ENCODE measurements at regions not wholly inside any gene's neighbourhood (a gene's known extent, or its start where the extent isn't known, plus 50 kb on each side); places are given as distances from the start of the nearest gene placed in this dataset.

GRCh38 chr2:56576001-56576400 is 392.2 kb downstream of the CCDC85A start:
- no peak overlapping the region for H3K4me3 ChIP-seq (ENCODE audit: low read depth, low read length)
- no peak for DNase-seq (ENCODE audit: low read depth)

DNA sequence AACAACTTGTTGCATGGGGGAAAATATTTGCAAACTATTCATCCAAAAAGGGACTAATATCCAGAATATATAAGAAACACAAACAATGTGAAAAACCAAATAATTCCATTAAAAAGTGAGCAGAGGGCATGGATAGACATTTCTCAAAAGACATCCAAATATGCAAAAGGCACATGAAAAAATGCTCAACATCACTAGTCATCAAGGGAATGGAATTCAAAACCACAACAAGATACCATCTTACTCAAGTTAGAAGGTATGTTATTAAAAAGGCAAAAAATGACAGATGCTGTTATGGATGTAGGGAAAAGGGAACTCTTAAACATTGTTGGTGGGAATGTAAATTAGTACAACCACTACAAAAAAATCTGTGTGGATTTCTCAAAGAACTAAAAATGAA is 396.5 kb downstream of the CCDC85A start:
- TF ChIP-seq MAX (IDR thresholded peaks at IDR 0.05; ENCODE audit: low read depth, low read length) (no peak), MYC (IDR thresholded peaks at IDR 0.05; ENCODE audit: low read depth, low read length) (no peak), POLR2A (IDR thresholded peaks at IDR 0.05; ENCODE audit: extremely low read depth, insufficient read length) (no peak)
- TF ChIP-seq, protein P1, sequence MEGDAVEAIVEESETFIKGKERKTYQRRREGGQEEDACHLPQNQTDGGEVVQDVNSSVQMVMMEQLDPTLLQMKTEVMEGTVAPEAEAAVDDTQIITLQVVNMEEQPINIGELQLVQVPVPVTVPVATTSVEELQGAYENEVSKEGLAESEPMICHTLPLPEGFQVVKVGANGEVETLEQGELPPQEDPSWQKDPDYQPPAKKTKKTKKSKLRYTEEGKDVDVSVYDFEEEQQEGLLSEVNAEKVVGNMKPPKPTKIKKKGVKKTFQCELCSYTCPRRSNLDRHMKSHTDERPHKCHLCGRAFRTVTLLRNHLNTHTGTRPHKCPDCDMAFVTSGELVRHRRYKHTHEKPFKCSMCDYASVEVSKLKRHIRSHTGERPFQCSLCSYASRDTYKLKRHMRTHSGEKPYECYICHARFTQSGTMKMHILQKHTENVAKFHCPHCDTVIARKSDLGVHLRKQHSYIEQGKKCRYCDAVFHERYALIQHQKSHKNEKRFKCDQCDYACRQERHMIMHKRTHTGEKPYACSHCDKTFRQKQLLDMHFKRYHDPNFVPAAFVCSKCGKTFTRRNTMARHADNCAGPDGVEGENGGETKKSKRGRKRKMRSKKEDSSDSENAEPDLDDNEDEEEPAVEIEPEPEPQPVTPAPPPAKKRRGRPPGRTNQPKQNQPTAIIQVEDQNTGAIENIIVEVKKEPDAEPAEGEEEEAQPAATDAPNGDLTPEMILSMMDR (IDR thresholded peaks at IDR 0.05; ENCODE audit: low read depth, low read length), result no peak
- H3K4me3 ChIP-seq (ENCODE audit: low read depth, low read length), result no peak overlapping the region
- no peak for DNase-seq (ENCODE audit: low read depth)

More at GRCh38 chr2:56576001-56576400, 392.2 kb downstream of the CCDC85A start:
- TF ChIP-seq POLR2A (IDR thresholded peaks at IDR 0.05; ENCODE audit: extremely low read depth, insufficient read length) (no peak), MYC (IDR thresholded peaks at IDR 0.05; ENCODE audit: low read depth, low read length) (no peak), MAX (IDR thresholded peaks at IDR 0.05; ENCODE audit: low read depth, low read length) (no peak)
- TF ChIP-seq, protein P1 (IDR thresholded peaks at IDR 0.05; ENCODE audit: low read depth, low read length), result no peak

DNA sequence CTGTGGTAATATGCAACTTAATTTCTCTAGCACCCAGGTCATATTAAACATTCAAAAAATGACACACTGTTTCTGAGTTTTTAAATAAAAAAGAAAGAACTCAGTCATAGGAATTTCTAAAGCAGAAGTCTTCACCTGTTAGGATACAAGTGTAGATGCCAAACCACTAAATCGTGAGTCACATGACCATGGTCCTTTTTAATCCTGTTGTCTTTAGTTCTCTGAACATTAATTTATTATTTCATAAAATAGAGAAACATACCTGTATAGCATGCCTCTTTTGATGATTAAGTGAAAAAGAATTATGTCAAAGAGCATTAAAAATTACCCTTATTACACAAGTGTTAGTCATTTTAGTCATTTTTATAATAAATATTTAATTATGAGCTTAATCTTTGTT is 398.8 kb downstream of the CCDC85A start:
- no peak overlapping the region for H3K4me3 ChIP-seq (ENCODE audit: low read depth, low read length)
- TF ChIP-seq MYC (IDR thresholded peaks at IDR 0.05; ENCODE audit: low read depth, low read length), result no peak
- no peak for TF ChIP-seq MAX (IDR thresholded peaks at IDR 0.05; ENCODE audit: low read depth, low read length)
- no peak for TF ChIP-seq POLR2A (IDR thresholded peaks at IDR 0.05; ENCODE audit: extremely low read depth, insufficient read length)
- TF ChIP-seq, protein P1 (IDR thresholded peaks at IDR 0.05; ENCODE audit: low read depth, low read length), result no peak
- DNase-seq (ENCODE audit: low read depth), result no peak

GRCh38 chr2:56583796-56584315 is 400.1 kb downstream of the CCDC85A start:
- TF ChIP-seq MYC (IDR thresholded peaks at IDR 0.05; ENCODE audit: low read depth, low read length), result no peak
- no peak for TF ChIP-seq POLR2A (IDR thresholded peaks at IDR 0.05; ENCODE audit: extremely low read depth, insufficient read length)
- TF ChIP-seq, protein P1 (IDR thresholded peaks at IDR 0.05; ENCODE audit: low read depth, low read length), result no peak
- TF ChIP-seq MAX (IDR thresholded peaks at IDR 0.05; ENCODE audit: low read depth, low read length), result no peak
- no peak for DNase-seq (ENCODE audit: low read depth)
- no peak overlapping the region for H3K4me3 ChIP-seq (ENCODE audit: low read depth, low read length)

- TF ChIP-seq, protein P1 (IDR thresholded peaks at IDR 0.05; ENCODE audit: low read depth, low read length), result no peak
- TF ChIP-seq MAX (IDR thresholded peaks at IDR 0.05; ENCODE audit: low read depth, low read length), result no peak
- TF ChIP-seq MYC (IDR thresholded peaks at IDR 0.05; ENCODE audit: low read depth, low read length), result no peak
- no peak for TF ChIP-seq POLR2A (IDR thresholded peaks at IDR 0.05; ENCODE audit: extremely low read depth, insufficient read length)
- no peak for DNase-seq (ENCODE audit: low read depth)
- no peak overlapping the region for H3K4me3 ChIP-seq (ENCODE audit: low read depth, low read length)
These were observed 403.7 kb downstream of the CCDC85A start for GRCh38 chr2:56587456-56587855.

Data from NB4 (cell line).